ENCODE measurements at regions not wholly inside any gene's neighbourhood (a gene's known extent, or its start where the extent isn't known, plus 50 kb on each side); places are given as distances from the start of the nearest gene placed in this dataset.

DNA sequence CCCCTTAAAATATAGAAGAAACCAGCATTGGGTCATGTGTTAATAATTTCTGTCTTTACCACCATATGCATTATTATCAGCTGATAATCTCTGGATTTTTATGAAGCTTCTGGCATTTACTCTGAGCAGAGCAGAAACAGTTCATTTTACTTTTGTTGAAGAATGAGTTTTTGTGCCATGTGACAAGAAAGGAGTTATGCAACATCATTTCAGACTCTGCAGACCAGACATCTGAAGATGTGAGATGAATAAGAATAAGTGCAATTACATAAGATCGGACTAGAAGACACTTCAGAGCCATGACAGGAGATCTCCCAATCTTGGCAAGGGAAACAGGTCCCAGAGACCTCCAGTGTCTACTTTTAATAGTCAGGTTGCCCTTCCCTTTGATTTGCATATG is 869.4 kb upstream of the VRK2 start:
- Mint-ChIP-seq H3K4me3 (ENCODE audit: unreplicated experiment) (no peak overlapping the region), H3K36me3 (ENCODE audit: insufficient read depth, unreplicated experiment) (no peaks in the 10 kb centered on the region), H3K27ac (ENCODE audit: low read depth, unreplicated experiment) (no peak overlapping the region), H3K4me1 (ENCODE audit: insufficient read depth, unreplicated experiment) (peaks cover 16% of the 10 kb centered on the region), H3K9me3 (ENCODE audit: unreplicated experiment) (peaks cover 7% of the 10 kb centered on the region), H3K27me3 (ENCODE audit: insufficient read depth, unreplicated experiment) (no peaks in the 10 kb centered on the region)
- no TSS peak for BruUV-seq (replicated peaks)
- TF ChIP-seq CTCF (IDR thresholded peaks at IDR 0.05; ENCODE audit: unreplicated experiment) = no peak
- CTCF ChIA-PET = no interaction called here
- POLR2A ChIA-PET = interaction anchor here (0.8 kb wide), 1 partner anchor 693 kb away, joined by 3 read pairs; no protein-coding TSS in a partner anchor
- intact Hi-C loops (cut with micrococcal nuclease) = no loop called here
- no peak for DNase-seq (ENCODE audit: unreplicated experiment)

- intact Hi-C loops (cut with micrococcal nuclease) = no loop called here
- CTCF ChIA-PET = interaction anchor here (0.7 kb wide), 2 partner anchors 338 to 967 kb away, joined by 3 read pairs; no protein-coding TSS in a partner anchor
- BruUV-seq (replicated peaks) = no TSS peak
- Mint-ChIP-seq H3K4me3 (ENCODE audit: unreplicated experiment) (no peak overlapping the region), H3K27ac (ENCODE audit: low read depth, unreplicated experiment) (peak overlapping the region; percentile 72), H3K9me3 (ENCODE audit: unreplicated experiment) (no peaks in the 10 kb centered on the region), H3K27me3 (ENCODE audit: insufficient read depth, unreplicated experiment) (no peaks in the 10 kb centered on the region), H3K4me1 (ENCODE audit: insufficient read depth, unreplicated experiment) (peaks cover 16% of the 10 kb centered on the region), H3K36me3 (ENCODE audit: insufficient read depth, unreplicated experiment) (no peaks in the 10 kb centered on the region)
- TF ChIP-seq CTCF (IDR thresholded peaks at IDR 0.05; ENCODE audit: unreplicated experiment) = no peak
- DNase-seq (ENCODE audit: unreplicated experiment) = peak; percentile 47
- POLR2A ChIA-PET = interaction anchor here (0.6 kb wide), 1 partner anchor 353 kb away, joined by 3 read pairs; no protein-coding TSS in a partner anchor
Observed at GRCh38 chr2:57180042-57180567, 866.5 kb upstream of the VRK2 start.

DNA sequence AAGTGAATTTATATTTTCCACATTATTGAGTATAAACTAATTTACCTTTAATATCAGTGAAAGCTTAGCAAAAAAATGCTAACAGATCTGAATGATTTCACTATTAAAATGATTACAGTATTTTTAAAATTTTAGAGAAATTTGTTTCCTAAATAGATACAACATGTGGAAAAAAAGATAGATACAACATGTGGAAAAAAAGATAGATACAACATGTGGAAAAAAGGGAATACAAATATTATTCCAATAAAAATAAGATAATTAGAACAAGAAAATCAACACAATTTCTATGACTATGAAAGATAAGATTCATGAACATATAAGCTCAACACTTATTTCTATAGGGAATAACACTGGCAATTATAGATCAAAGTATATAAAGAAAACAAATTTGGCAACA is 865.9 kb upstream of the VRK2 start:
- no peak for TF ChIP-seq CTCF (IDR thresholded peaks at IDR 0.05; ENCODE audit: unreplicated experiment)
- Mint-ChIP-seq H3K4me3 (ENCODE audit: unreplicated experiment) (no peak overlapping the region), H3K36me3 (ENCODE audit: insufficient read depth, unreplicated experiment) (no peaks in the 10 kb centered on the region), H3K4me1 (ENCODE audit: insufficient read depth, unreplicated experiment) (peaks cover 16% of the 10 kb centered on the region), H3K27me3 (ENCODE audit: insufficient read depth, unreplicated experiment) (no peaks in the 10 kb centered on the region), H3K9me3 (ENCODE audit: unreplicated experiment) (no peaks in the 10 kb centered on the region), H3K27ac (ENCODE audit: low read depth, unreplicated experiment) (peak overlapping the region; percentile 72)
- intact Hi-C loops (cut with micrococcal nuclease) = no loop called here
- BruUV-seq (replicated peaks) = no TSS peak
- CTCF ChIA-PET = interaction anchor here (0.7 kb wide), 2 partner anchors 337 to 968 kb away, joined by 3 read pairs; no protein-coding TSS in a partner anchor
- no peak for DNase-seq (ENCODE audit: unreplicated experiment)
- POLR2A ChIA-PET = interaction anchor here (0.6 kb wide), 1 partner anchor 354 kb away, joined by 3 read pairs; no protein-coding TSS in a partner anchor

DNA sequence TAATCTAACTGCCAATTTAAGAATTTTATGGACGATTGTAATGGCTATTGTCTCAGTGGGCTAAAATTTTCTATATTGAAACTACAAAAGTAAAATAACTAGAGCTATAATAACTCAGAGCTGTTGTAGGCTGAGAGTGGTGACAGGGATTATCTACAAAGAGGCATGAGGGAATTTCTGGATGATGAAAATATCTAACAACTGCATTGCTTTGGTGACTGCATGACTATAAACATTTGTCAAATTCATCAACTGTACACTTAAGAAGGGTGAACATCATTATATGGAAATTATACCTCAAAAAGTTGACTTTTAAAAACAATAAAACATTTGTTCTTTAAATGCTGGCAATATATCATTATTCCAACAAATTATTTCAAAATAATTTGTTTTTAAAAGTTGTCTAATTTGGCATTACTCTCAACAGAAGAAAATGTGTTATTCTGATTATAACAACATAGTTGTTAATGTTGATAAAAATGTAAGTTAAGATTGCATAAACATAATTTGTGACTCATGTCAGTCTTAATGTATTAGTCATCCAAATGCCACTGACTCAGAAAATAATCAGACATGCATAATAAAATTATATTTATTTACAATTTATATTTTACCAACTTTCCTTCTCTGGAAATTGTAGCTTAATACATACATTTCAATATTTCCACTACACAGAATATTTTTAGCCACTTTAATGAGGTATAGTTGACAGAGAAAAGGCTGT is 865.1 kb upstream of the VRK2 start:
- ChIA-PET POLR2A (no interaction called here), CTCF (no interaction called here)
- DNase-seq (ENCODE audit: unreplicated experiment) = peak; percentile 43
- Mint-ChIP-seq H3K4me1 (ENCODE audit: insufficient read depth, unreplicated experiment) (peaks cover 16% of the 10 kb centered on the region), H3K27me3 (ENCODE audit: insufficient read depth, unreplicated experiment) (no peaks in the 10 kb centered on the region), H3K4me3 (ENCODE audit: unreplicated experiment) (no peak overlapping the region), H3K36me3 (ENCODE audit: insufficient read depth, unreplicated experiment) (no peaks in the 10 kb centered on the region), H3K27ac (ENCODE audit: low read depth, unreplicated experiment) (peak overlapping the region; percentile 63), H3K9me3 (ENCODE audit: unreplicated experiment) (no peaks in the 10 kb centered on the region)
- BruUV-seq (replicated peaks) = TSS peak; percentile 68
- TF ChIP-seq CTCF (IDR thresholded peaks at IDR 0.05; ENCODE audit: unreplicated experiment) = no peak
- intact Hi-C loops (cut with micrococcal nuclease) = no loop called here
